ENCODE measurements at regions not wholly inside any gene's neighbourhood (a gene's known extent, or its start where the extent isn't known, plus 50 kb on each side); places are given as distances from the start of the nearest gene placed in this dataset.

- intact Hi-C loops (cut with DNase I): no loop called here
- H3K9me3 ChIP-seq (replicated peaks in 1 of 3): no peaks in the 10 kb centered on the region
- no peaks in the 10 kb centered on the region for H3K27me3 ChIP-seq
- H3K27ac ChIP-seq: no peak overlapping the region
- H3K4me3 ChIP-seq: no peak overlapping the region
- H3K4me1 ChIP-seq (replicated peaks in 1 of 2): peaks cover 0 to 19% of the 10 kb centered on the region in 2 donors
- no peaks in the 10 kb centered on the region for H3K36me3 ChIP-seq (replicated peaks in 1 of 2)
- TF ChIP-seq POLR2A (IDR thresholded peaks at IDR 0.05) (no peak), CTCF (IDR thresholded peaks at IDR 0.05) (no peak)
- WGBS, 4 donors: 56 to 63% (median 59%) methylated on average over 10 of the region's 10 CpGs
- peak in 2 of 7 donors; percentile 25 to 29 for DNase-seq
Observed at GRCh38 chr13:34347784-34348573, 530.0 kb downstream of the RFC3 start.

- Histone ChIP-seq H3K4me1 (replicated peaks in 1 of 2) (peaks cover 0 to 12% of the 10 kb centered on the region in 2 donors), H3K36me3 (replicated peaks in 1 of 2) (no peaks in the 10 kb centered on the region), H3K4me3 (no peak overlapping the region), H3K27me3 (no peaks in the 10 kb centered on the region), H3K27ac (peak overlapping the region in 1 of 5 donors; percentile 19), H3K9me3 (replicated peaks in 1 of 3) (no peaks in the 10 kb centered on the region)
- peak; percentile 40 to 88 (median 72) for DNase-seq
- WGBS, 4 donors: 80 to 100% (median 94%) methylated on average over 1 of the region's 1 CpG
- TF ChIP-seq CTCF (IDR thresholded peaks at IDR 0.05) (no peak), POLR2A (IDR thresholded peaks at IDR 0.05) (no peak)
- intact Hi-C loops (cut with DNase I): no loop called here
Observed at GRCh38 chr13:34349091-34349722, 531.3 kb downstream of the RFC3 start.

- WGBS, 4 donors: 93 to 98% (median 96%) methylated on average over 3 of the region's 3 CpGs
- Histone ChIP-seq H3K36me3 (replicated peaks in 1 of 2) (no peaks in the 10 kb centered on the region), H3K9me3 (replicated peaks in 1 of 3) (no peaks in the 10 kb centered on the region), H3K4me1 (replicated peaks in 1 of 2) (peaks cover 0 to 5% of the 10 kb centered on the region in 2 donors), H3K27me3 (no peaks in the 10 kb centered on the region), H3K27ac (no peak overlapping the region), H3K4me3 (no peak overlapping the region)
- DNase-seq: no peak
- TF ChIP-seq POLR2A (IDR thresholded peaks at IDR 0.05) (no peak), CTCF (IDR thresholded peaks at IDR 0.05) (no peak)
- intact Hi-C loops (cut with DNase I): no loop called here
Observed at GRCh38 chr13:34350671-34351070, 532.7 kb downstream of the RFC3 start.

GRCh38 chr13:34351134-34351533, 533.2 kb downstream of the RFC3 start:
- H3K4me1 ChIP-seq (replicated peaks in 1 of 2): peaks cover 0 to 5% of the 10 kb centered on the region in 2 donors
- TF ChIP-seq POLR2A (IDR thresholded peaks at IDR 0.05): no peak
- TF ChIP-seq CTCF (IDR thresholded peaks at IDR 0.05): no peak
- no peaks in the 10 kb centered on the region for H3K36me3 ChIP-seq (replicated peaks in 1 of 2)
- H3K27ac ChIP-seq: no peak overlapping the region
- no peaks in the 10 kb centered on the region for H3K9me3 ChIP-seq (replicated peaks in 1 of 3)
- intact Hi-C loops (cut with DNase I): no loop called here
- no peak for DNase-seq
- no peak overlapping the region for H3K4me3 ChIP-seq
- 90 to 94% (median 93%) methylated on average over 3 of the region's 3 CpGs for WGBS, 4 donors
- H3K27me3 ChIP-seq: no peaks in the 10 kb centered on the region
